Endothelial cell of hepatic sinusoid (primary cell): ENCODE measurements at regions not wholly inside any gene's neighbourhood (a gene's known extent, or its start where the extent isn't known, plus 50 kb on each side); places are given as distances from the start of the nearest gene placed in this dataset.

ENCODE experiments used
- in situ Hi-C: cut with HindIII; loops from 2 replicates; pipeline ENCODE4 v1.10.0; 2017; ENCODE audit warnings: low sequenced_read_pairs

GRCh38 chr2:37471104-37471503 lies 126.7 kb downstream of the QPCT start:
- in situ Hi-C loops, result no loop called here

DNA sequence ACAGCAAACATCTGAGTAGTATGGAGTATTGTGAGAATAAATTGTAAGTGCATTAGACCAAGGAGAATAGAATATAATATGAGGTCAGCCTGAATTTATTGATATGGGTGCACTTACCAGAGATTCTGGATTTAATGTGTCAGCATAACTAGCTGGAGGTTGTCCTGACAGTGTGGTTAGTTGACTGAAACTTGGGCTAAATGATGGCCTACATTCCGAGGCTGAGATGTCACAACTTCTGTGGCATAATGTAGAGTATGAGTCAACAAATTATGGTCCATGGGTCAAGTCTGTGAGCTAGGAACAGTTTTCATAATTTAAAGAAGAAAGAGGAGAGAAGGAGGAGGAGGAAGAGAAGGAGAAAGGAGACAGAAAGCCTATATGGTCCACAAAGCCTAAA lies 127.6 kb downstream of the QPCT start:
- in situ Hi-C loops, result no loop called here

- in situ Hi-C loops, result no loop called here
Observed at GRCh38 chr2:37472959-37473358, 128.5 kb downstream of the QPCT start.

- in situ Hi-C loops, result no loop called here
Observed at GRCh38 chr2:37476411-37476810, 132.0 kb downstream of the QPCT start.

DNA sequence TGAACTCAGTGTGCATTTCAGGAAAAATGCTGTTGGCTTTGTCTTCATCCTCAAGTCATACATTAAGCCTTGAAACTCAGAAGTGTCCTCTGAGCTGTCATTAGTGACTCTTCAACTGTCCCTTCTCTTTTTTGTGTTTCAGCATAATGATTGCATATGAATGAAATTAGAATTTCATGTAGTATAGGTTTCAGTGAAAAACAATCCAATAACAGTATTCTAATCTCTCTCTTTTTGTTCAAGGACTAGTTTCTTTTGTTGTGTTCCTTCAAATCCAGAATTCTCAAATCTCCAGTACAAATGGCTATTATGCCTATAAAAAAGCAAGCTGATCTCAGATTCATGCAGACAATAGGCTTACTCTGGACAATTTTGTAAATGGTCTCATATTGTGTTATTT lies 133.5 kb downstream of the QPCT start:
- in situ Hi-C loops, result no loop called here

DNA sequence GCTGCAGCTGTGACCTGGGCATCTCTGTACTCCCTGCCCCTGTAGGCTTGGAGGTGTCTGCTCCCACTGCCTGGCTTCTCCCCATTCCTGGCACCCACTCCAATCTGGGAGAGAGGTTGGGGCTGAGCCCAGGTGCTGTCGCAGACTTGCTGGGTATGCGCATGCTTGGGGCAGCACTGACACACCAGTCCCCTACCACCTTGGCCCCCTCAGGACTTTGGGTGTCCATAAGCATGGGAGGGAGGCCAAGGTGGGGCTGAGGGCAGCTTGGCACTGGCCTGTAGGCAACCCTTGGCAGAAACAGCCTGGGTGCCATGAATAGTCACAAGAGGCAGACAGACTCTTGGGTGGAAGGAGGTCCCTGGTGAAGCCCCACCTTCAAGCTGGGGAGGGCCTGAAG lies 136.8 kb downstream of the QPCT start:
- in situ Hi-C loops, result loop anchor here (10.0 kb wide), 1 partner anchor 56 kb away; no protein-coding TSS in a partner anchor

DNA sequence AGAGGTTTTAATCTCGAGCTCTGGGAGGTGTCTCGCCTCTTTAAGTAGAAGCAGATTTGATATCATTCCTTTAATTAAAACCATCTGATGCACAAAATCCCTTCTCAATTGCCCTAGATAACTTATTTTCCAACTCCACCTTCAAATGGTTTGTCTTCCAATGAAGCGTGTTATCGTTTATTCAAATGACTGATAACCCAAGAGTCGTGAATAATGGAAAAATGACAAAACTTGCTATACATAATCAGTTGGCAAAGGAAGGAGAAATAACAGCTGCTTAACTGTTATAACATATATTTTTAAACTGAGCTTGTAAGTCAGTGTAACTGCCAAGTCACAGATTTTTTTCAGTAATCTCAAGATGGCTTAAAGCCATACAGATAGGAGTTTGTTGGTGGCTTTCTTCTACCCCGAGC lies 144.6 kb downstream of the QPCT start:
- in situ Hi-C loops, result loop anchor here (10.0 kb wide), 1 partner anchor 64 kb away; no protein-coding TSS in a partner anchor

DNA sequence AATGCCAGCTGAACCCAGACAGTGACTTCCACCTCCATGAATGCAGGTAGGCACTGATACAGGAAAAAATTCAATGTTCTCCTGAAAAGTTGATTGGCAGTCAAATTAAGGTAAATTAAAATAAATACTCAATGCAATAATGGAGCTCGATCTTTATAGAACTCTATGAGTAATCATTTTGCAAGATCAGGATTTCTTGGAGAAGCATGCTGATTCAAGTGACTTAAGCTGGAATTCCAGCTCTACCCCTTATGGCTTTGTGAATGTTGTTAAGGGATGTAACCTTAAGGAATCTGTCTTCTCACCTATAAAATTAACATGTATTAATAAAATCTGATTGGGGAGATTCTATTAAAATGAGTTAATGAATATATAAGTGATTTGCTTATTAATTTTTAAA lies 145.1 kb downstream of the QPCT start:
- in situ Hi-C loops, result loop anchor here (10.0 kb wide), 1 partner anchor 65 kb away; no protein-coding TSS in a partner anchor

DNA sequence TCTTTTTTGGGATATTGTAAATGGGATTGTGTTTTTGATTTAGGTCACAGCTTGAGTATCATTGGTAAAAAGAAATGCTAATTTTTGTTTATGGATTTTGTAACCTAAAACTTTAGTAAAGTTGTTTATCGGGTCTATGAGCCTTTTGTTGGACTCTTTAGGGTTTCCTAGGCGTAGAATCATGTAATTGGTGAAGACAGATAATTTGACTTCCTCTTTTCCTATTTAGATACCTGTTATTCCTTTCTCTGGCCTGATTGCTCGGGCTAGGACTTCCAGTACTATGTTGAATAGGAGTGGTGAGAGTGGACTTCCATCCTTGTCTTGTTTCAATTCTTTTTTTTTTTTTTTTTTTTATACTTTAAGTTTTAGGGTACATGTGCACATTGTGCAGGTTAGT lies 149.0 kb downstream of the QPCT start:
- in situ Hi-C loops, result no loop called here

DNA sequence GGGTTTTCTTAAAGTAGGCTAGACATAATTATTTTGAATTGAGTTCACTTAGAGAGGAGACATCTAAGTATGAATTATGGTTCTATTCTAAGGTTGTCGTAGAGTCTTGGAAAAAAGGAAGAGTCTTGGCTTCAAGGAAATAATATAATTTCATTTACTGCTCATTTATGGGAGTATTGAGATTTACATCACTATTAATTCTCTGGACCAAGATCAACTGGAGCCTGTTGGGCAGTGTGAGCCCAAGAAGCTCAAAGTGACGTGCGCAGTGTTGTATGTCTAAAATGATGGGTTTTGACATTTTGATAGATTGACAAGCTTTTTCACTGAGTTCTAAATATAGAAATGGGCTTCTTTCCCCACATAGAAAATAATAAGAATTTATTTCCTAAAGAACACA lies 154.7 kb downstream of the QPCT start:
- in situ Hi-C loops, result no loop called here

- in situ Hi-C loops, result no loop called here
Observed at GRCh38 chr2:37500031-37500430, 155.6 kb downstream of the QPCT start.

- in situ Hi-C loops, result no loop called here
Observed at GRCh38 chr2:37501113-37501512, 156.7 kb downstream of the QPCT start.

DNA sequence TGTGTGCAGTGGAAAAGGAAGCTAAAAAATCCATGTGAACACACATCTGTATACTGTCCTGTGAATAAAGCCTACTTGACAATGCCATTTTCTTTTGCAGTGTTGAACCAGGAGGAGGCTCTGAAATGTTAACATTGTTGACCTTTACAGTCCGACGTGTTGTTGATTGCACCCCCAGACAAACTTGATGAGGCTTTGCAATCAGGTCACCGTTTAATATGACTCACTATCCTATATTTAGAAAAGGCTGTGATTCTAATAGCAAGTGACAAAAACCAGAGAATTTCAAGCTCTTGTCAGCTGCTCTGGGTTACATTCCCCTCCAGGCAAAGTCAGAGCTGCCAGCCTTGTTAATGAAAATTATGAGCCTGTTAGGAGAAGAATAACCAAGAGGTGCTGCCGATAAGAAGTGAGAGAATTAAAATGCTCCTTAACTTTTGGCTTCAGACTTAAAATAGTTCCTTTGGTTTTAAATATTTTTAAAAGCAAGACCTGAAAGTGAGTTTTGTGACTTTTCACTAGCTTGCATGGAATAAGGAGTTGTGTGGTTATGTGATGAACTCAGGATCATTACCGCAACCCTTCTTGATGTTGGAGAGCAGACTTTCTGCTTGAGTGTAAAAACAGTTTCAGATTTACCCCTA lies 162.1 kb downstream of the QPCT start:
- in situ Hi-C loops, result no loop called here

DNA sequence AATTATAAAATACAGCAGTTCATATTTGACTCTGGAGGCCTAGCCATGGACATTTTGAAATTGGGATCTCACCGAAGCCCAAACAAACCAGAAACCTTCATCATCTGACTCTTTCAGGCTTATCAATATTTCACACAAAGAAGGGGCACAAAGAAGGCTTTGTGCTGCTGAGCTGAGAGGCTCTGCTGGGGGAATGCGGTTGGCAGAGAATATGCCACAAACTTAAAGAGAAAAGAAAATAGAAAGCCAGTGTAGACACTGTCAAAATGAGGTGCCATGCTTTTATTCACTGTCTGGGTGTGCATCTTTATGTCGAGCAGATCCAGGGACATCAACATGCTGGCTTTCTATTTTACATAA lies 162.6 kb downstream of the QPCT start:
- in situ Hi-C loops, result no loop called here

DNA sequence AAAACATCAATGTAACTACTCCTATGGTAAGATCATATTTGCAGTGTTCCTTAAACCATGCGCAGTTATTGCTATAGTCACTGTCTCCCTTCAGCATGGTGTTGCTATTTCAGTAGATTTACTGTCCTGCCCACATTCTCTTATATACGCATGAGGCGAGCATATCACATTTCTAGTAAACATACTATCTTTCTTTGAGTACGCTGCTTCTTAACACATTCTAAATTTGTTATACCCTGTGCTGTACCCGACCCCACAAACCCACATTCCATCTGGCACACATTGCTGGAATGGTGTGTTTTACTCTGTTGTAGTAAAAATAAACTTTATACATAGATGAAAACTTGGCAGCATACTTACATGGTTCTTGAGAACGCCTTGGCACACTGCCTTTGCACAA lies 163.3 kb downstream of the QPCT start:
- in situ Hi-C loops, result no loop called here

DNA sequence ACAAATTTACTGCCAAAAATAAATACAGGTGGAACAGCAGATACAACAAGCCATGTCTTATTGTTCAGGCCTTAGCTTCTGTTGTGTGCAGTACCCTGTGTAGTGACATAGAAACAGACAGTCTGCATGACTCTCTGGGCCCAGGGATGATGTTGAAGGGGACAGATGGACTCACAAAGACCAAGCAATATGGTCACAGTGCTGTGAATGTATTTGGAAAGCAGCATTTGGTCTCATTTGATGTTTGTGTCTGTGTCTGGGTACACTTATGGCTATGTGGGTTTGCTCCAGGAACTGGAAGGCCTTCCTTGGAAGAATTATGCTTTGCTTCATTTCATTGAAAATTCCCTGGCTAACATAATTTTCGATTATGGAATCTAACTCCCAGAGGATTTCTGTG lies 158.5 kb downstream of the CDC42EP3 start:
- in situ Hi-C loops, result no loop called here

DNA sequence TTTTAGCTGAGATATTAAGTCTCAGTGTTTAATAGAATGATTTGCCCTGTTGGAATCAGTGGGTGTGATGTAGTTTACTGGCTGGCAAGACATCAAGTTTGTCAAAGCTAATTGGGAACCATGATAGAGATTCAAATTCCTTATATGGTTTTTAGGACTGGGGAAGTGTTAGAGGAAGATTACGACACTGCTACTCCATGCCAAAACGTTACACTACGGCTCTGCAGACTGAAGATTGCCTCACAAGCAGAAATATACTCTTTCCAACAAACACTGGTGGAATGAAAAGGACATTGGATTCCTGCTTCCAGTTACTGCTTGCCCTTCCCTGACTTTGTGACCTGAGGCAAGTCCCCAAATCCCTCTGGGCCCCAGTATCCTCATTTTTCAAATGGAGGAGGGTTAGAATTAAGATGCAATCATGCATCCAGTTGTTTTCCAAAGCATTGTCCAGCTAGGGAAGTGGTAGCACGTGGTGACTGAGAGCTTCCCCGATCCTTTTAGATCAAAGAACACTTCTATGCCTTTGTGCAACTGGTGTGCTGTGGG lies 147.6 kb downstream of the CDC42EP3 start:
- in situ Hi-C loops, result no loop called here

- in situ Hi-C loops, result no loop called here
Observed at GRCh38 chr2:37526323-37526722, 145.1 kb downstream of the CDC42EP3 start.

DNA sequence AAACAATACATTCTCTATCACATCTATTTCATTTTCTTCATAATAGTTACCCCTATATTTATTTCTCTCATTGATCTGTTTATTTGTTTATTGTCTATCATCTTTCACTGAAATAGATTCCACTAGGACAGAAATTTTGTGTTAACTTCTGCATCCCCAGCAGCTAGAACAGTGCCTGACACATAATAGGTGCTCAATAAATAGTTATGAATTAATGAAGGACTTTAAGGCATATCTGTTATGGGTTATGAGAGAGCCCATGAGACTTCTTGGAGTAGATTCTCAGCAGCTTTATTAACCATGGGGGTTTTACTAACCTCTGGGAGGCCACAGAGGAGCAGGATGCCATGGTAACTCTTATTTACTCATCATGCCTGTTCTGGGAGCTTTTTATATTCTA lies 144.6 kb downstream of the CDC42EP3 start:
- in situ Hi-C loops, result no loop called here

DNA sequence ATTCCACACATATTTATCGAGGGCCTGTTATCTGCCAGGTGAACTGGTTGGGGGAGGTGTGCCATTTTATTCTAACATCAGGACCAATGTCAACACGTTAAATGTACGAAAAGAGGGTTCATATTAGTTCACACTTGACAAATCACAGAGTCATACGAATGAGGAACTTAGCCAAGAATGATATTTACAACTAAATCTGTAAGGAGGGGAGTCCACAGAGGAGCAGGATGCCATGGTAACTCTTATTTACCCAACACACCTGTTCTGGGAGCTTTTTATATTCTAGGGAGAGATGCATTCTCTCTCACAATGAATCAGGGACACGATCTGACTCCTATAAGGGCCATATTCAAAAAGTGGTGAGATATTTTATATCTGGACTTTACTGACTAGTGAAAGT lies 144.1 kb downstream of the CDC42EP3 start:
- in situ Hi-C loops, result no loop called here

DNA sequence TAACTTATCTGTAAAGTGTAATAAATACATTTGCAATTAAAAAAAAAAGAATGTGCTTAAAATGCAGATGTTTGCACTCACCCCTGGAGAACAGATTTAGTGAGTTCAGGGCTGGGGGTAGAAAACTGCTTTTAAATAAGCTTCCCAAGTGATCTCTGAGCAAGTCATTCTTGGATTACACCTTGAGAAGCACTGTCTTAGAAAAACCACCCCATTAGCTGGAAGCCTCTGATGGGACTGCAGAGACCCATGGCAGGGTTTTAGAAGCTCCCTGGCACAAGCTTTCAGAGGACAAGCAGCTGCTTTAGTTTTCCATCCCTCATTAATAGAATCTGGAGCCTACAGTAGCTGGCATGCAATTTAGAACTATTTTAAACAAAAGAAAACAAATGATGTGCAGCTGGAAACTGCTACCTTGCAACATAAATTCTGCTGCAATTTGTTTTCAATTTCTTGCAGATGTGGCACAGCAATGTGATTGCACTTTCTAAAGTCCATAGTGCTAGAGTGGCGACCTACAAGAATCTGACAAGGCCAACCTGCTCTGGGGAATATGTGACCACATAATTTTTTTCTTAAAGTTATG lies 141.5 kb downstream of the CDC42EP3 start:
- in situ Hi-C loops, result no loop called here

GRCh38 chr2:37532503-37532902 lies 138.9 kb downstream of the CDC42EP3 start:
- in situ Hi-C loops, result no loop called here

GRCh38 chr2:37537316-37537715 lies 134.1 kb downstream of the CDC42EP3 start:
- in situ Hi-C loops, result no loop called here
